Middle frontal gyrus (tissue), 1 donor: ENCODE measurements at regions not wholly inside any gene's neighbourhood (a gene's known extent, or its start where the extent isn't known, plus 50 kb on each side); places are given as distances from the start of the nearest gene placed in this dataset.

Source experiments
- DNase-seq: peaks from one replicate; pipeline ENCODE4 v3.0.0-alpha.2; 2015; ENCODE audit warnings: low spot score; ENCODE audit errors: extremely low spot score

DNA sequence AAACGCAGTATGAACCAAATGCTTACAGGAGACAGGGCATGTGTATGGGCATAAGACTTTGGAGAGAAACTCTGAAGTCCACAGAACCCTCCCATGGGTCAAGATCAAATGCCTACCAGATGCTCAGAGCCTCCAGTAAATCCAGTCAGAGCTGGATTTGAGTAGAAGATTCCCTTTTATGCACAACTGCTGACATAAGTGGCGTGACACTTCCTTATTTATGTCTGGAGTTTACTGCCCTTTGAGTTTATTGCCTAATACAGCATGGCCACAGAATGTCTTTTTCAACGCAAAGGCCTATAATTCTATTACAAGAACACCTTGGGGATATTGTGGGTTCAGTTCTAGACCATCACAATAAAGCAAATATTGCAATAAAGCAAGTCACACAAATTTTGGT is 220.0 kb upstream of the FOXQ1 start:
- no peak for DNase-seq

DNA sequence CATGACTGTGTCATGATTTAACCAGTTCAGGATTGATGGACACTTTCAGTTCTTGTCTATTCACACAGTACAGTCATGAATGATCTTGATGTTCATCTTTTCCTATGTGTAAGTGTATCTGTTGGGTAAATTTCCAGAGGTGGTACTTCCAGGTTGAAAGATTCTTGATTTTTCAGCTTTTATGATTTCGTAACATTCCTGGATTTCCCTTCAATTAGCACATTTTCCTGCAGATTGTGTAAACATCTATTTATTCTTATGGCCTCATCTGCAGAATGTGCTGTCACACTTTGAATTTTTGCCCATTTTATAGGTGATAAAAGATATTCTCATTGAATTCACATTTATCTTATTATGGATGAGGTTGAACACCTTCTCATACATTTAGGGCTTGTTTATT is 222.0 kb upstream of the FOXQ1 start:
- DNase-seq, result no peak

DNA sequence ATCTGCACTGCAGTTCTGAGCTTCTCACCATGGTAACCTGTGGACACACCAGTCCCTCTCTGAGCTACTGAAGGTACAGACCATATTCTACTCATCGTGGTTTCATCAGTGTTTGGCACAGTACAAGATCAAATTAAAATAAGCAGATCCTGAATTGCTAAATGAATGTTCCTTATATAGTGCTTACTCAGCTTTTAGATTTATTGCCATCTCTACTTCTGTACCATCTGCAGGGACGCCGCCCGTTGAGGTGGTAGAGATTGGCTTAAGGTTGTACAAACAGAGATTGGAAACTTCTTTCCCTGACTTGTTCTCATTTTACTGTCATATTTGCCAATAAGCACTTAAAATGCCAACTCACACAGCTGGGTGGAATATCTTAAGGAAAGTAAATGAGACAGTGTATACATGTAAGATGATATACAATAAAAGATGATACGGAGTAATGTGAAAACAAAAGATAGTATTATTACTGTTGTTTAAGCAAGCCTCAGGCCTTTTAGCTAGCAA is 223.4 kb upstream of the FOXQ1 start:
- DNase-seq, result no peak

DNA sequence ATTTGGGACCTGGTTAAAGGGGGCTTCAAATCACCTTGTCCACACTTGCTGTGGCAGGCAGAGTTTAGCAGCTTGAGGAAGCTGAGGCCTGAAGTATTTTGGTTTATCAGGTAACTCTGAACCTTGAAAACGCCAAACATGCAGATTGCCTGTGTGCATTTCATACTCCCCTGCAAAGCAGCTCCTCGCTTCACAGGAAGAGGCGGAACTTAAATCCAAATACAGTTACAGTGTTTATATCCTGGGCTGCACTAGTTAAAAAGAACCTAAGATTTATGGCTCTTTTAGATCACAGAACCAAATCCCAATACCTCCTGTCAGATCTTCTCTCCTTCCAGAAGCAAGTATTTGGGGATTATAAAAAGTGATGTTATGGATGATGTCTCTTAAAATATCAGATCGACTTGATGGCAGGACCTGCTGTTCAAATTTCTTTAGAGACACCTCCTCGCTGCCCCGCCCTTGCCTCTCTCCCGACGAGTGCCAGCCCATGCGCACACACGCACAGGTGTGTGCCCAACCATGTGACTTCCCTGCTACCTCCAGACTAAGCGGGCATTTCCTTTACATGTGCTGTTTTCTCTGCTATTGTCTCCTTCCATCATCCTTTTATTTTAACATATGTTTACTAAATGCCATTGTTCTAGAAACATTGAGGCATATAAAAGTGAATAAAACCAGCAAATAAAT is 224.6 kb upstream of the FOXQ1 start:
- no peak for DNase-seq

DNA sequence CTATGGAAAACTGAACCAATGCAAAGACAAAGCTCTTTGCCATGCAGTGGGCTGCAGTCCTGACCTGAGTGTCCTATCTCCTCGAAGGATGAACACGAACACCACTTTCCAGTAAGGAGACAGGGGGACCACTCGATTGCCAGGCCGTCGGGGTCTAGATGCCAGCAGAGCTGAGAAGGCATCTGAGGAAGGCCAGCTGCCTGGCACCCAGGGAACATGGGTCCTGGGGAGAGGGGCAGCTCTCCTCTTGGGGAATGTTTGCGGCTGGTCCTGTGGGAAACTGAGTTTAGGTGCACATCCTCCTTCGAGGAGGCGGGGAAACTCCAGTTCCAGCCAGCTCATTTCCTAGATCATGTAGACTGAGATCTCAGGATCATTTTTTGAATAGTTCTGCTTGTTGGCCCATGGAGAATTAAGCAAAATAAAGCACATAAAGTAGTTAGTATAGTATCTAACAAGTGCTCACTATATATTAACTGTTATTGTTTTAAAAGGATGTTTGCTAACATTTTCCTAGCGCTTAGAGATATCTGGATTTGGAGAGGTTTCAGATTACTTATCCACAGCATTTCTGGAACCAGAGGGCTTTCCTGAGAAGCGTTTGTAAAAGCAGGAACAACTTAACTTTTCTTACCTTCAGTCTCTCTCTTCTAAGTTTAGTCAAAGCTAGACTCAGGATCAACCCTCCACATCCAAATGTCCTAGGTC is 225.3 kb upstream of the FOXQ1 start:
- DNase-seq, result no peak

DNA sequence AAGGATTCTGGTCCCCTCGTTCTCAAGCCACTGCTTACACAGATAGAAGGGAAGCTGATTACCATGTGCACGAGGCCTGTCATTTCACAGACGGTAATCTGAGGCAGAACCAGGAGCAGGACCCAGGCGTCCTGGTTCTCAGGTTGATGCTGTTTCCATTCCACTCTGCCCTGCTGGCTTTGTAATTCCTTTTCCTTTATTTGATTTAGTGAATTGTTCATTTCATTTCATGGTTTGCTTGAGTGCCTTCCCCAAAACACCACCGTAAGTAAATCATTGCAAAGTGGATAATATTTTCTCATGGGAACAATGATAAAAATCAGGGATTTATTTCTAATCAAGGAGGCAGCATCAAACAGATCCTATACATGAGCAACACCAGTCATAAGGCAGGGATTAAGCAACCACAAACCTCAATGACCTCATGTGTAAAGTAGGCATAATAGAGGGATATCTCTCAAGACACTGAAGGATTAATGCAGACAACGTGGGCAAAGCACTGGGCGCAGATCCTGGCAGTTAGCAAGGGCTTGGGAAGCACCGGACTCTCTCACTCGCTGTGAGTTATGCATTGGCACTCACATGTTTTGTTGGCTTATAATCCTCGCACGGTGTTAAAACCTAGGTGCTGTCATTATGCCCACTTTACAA is 229.5 kb upstream of the FOXQ1 start:
- no peak for DNase-seq

DNA sequence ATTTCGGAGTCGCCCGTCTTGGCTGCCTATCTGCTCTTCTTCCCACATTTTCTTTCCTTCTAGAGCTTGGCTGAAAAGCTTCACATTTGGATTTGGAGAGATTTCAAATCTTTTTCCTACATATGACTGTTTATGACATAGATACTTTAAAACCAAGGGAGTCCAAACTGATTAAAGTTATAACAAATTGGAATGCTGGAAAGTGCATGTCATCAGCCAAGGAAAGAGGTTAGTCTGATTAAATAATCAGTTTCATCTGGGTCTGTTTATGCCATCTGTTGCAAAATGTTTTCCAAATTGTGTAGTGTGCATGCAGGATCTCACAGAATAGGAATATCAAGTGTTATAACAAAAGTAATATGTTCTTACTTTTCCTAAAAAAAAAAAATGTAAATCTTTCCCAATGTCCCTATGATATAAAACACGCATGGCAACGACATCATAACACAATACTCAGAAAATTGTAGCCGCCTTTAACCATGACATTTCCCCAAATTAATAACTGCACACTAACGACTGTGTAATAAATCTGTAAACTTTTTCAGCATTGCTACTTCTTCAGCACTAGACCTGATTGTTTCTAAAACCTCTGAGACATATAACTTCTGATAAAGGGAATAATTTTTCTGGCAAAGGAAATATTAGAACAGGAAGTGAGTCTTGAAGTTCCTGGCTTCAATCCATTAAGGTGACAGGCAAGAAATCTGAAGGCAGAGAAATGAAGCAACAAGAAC is 230.2 kb upstream of the FOXQ1 start:
- no peak for DNase-seq

DNA sequence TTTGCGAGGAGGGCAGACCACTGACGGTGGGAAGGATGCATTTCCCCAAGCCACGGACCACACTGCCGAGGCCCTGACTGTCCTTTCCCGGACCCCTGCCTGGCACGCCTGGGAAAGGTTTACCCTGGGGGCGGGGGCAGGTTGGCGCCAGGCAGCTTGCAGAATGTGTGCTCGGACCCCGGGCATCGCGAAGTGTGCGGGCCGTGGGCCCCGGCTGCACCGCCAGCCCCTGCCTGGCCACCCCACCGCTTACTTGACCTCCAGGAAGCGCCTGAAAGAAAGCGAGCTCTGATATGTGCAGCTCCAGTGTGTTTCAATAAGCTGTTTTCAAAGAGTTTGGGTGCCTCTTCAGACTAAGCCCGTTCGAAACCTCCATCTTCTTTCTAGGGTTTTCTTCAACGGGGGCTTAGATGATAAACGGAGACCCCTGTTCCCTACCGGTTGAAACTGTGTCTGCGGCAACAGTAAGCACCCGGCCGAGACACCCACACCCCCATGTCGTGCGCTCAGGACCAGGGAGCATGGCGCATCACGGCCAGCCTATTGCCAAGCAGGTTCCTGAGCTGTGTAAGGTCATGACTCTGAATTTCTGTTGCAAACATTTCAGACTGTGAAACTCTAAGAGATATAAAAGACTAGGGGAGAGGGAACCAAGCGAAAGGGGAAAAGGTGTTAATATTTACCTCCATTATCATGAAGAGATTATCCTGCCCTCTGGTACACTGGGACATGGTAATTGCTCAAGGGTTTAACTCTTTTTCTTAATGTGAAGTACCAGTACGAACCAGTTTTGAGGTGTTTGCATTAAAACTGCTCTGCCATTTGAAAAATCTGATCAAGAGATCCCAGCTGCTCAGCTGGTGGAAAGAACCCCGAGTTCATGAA is 231.2 kb upstream of the FOXQ1 start:
- DNase-seq, result no peak

DNA sequence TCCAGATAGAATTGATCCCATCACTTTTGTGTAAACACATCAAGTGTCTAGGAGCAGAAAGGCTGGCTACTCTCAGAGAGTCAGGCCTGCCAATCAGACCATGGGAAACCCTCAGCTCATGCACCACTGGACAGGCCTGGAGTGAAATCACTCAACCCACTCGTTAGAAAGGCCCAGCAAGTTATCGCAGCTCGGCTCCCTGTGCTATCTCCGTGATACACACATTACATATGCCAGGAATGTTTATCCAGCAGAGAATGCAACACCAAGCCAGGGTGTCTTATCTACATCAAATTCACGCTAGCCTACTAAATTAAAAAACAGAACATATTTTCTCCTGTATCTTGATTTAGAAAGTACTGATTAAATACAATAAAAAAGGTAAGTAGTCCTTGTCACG is 232.4 kb upstream of the FOXQ1 start:
- no peak for DNase-seq

DNA sequence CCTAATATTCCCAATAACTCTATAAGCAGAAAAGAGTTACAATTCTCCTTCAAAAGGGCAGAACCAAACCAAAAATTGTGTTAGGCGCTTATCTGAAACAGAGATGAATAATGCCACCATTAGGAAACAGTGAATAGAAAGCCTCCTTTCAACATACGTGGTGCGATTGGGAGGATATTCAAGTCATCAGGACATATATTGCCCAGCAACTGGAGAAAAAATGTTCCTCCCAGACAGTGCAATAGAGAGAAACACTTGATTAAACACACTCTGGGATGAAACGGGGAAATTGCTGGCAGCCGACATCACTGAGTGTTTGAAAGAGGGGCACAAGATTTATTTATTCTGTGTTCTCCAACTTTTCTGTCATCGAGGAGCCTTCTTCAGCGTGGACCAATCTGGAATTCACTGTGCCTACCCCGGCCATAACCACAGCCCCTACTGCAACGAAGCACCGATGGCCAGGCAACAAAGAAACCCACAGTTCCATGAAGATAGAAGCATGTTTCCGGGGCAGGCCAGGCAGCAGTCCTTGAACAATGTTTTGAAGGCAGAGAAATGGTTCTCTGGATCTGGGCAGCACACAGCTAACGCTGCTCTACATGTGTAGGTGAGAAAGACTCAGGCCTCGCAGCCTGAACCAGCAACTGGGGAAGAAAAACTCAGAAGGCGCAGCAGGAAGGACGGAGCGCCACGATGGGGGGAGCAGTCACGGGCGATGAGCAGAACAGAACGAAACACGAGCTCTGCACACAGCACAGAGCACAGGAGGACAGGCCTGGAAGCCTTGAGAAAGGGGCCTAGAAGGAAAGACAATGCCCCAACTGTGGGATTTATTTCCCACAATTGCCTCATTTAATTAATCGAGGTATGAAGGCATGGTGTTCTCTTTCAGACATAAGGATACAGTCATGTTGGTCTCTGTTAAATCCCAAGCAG is 234.2 kb upstream of the FOXQ1 start:
- DNase-seq, result no peak

DNA sequence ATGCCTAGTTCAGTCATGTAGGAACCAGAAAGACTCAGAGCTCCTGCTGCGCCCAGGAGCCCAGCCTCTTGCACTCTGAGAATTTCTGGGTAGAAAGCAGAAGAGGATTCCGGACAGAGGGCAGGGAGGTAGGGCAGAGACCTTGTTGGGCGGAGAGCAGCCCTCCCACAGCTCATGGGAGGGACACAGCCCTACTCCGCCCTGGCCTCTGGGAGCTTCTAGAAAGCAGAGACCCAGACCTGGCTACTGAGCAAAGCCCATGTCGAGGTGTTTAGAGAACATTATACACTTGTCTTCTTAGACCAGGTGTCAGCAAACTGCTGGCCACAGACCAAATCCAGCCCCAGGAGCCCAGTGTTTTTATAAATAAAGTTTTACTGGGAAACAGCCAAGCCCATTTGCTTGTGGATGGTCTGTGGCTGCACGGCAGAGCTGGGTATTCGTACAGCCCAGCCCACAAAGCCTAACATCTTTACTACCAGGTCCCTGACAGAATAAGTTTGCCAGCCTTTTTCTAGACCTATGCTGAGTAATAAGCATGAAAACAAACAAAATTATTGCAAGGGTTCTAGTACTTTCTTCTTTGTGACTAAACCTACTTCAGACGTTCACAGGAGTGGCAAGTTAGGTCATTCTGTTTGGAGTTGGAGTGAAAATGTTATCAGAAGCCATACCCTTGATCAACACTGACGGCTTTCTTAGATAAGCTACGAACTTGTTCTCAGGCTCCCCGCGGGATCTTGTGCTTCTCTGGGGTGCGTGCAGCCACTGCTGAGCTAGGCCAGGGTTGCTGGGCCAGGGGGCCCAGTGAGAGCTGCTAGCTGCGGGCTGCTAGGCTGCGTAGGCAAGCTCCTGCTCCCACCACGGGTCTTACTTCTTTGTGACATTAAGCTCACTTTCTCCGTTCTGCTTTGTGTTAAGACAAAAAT is 235.1 kb upstream of the FOXQ1 start:
- no peak for DNase-seq

DNA sequence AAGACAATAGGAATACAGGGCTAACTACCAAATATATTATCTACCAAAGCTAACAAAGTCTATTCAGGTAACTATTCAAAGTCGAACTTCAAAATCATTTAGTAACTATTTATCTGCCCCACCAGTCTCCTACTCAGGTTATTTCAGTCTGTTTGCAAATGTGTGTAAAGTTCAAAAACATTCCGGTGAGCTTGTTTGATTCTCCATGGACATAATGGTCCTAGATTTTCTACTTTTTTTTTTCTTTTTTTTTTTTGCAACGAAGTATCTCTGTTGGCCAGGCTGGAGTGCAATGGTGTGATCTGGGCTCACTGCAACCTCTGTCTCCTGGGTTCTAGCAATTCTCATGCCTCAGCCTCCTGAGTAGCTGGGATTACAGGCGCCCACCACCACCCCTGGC is 236.0 kb upstream of the FOXQ1 start:
- DNase-seq, result no peak

DNA sequence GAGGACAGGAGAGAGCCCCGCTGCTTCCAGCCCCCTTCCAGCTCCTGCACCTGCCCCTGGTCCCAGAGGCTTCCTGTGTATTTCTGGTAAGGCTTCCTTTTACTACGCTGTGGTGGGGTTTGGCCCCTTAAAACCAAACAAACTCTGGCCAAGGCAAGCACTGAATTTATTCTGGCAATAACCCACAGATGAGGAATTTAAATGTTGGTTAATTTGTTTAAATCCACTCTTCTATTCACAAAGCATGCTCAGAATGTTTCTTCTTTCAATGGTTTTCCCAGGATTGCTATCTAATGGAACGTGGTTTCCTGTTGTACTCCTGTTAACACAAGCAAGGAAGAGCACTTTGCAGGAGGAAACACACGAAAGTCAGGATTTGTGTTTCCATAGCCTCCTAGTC is 236.5 kb upstream of the FOXQ1 start:
- DNase-seq, result no peak

DNA sequence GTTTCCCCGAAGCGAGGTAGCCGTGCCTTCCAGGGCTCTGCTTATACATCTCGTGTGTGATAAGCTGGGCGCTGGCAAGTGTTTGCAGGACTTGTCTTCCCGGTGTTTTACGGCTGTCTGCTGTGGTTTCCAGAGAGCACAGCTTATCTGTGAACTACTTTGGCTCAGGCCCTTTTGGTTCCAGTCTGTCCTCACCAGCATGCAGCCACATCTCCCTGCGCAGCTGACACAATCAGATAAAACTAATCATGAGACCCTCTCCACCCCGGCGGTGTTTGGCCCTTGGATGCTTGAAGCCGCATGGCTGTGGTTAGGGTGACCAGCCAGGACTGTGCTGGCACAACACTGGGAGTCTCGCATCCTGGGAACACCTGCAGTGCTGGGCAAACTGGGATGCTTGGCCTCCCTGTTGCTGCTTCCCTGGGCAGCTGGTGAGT is 241.8 kb upstream of the FOXQ1 start:
- DNase-seq, result no peak

DNA sequence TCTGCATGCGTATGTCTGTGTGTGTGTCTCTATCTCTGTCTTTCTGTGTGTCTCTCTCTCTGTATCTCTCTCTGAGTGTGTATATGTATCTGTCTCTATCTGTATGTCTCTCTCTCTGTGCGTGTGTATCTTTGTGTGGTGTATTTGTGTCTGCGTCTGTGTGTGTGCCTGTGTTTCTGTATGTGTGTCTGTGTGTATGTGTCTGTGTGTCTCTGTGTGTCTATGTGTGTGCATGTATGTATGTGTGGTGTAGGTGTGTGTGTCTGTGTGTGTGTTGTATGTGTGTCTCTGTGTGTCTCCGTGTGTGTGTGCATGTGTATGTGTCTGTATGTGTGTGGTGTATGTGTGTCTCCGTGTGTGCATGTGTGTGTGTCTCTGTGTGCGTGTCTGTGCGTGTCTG is 243.0 kb upstream of the FOXQ1 start:
- no peak for DNase-seq

DNA sequence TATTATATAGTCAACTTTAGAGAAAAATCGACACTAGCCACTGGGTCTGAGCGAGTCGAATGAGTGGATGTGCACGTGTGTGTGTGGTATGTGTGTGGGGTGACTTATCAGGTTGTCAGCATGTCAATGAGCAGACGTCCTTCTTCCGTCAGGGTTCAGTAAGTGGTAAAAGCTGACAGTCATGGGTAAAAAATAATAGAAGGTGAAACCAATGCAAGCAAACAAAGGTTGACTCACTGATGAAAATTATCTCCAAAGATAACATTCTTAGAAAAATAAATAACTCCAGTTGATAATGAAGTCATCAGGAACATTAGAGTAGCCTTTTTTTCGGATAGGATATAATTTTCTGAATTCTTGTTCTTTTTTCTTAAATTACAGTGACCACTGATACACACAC is 243.8 kb upstream of the FOXQ1 start:
- DNase-seq, result no peak

DNA sequence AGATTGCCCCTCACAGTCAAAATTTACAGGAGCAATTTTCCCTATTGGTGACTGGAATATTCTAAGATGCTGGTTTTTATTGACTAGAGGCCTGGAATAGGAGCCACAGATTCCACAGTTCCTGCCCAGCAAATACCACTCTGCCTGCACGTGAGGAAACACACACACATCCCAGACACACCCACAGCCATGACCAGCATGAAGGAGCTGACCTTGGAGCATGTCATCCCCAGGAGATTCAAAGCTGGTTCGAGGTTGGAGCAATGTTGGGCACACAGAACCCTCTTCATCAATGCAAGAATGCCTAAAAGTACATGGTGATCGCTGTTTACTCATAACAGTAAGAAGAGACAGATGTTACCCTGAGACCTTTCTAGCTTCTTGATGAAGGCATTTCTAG is 244.6 kb upstream of the FOXQ1 start:
- no peak for DNase-seq

DNA sequence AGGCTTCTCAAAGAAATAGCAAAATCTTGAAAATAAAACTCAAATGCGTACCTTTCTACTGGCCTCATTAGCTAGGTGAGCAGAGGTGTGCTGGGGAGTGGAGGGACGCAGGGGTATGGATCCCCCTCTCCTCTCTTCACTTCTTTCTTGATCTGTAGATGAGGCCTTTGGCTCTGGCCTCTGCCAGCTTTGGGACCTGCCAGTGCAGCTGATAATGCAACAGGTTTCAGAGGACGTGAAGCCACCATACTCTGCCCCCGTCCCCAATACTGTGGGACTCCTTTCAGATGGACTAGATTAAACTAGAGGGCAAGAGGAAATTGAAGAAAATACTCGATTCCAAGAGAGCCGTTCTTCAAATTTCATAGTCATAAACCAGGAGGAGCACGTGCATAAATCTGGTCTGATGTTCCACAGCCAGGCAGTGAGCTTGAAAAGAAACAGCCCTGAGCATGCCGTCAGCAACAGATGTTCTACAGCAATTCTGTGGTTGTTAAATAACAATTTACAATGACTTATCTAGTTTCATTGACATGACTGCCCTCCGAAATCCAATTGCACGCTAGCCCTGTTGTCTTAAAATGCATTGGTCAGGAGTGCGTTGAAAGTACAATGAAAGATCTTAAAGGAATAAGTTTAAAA is 245.3 kb upstream of the FOXQ1 start:
- no peak for DNase-seq
